Nephron progenitor cell (in vitro differentiated cells): ENCODE measurements at regions not wholly inside any gene's neighbourhood (a gene's known extent, or its start where the extent isn't known, plus 50 kb on each side); places are given as distances from the start of the nearest gene placed in this dataset.
"Not testable (repeated sequence)": the region's sequence is repeated elsewhere in the genome, so short reads cannot be mapped to it uniquely, and the experiment has no call there.

Source experiments
- DNase-seq: peaks from one replicate; pipeline ENCODE4 v3.0.0; 2021
- H3K27ac Mint-ChIP-seq: 2 replicates; pipeline ENCODE4 v1.8.0; 2021; ENCODE audit warnings: mild to moderate bottlenecking, moderate library complexity, mixed read lengths
- H3K27me3 Mint-ChIP-seq: 2 replicates; pipeline ENCODE4 v1.8.0; 2021; ENCODE audit warnings: mild to moderate bottlenecking, low read depth, mixed read lengths; ENCODE audit not compliant: poor library complexity
- H3K36me3 Mint-ChIP-seq: 2 replicates; pipeline ENCODE4 v1.8.0; 2021; ENCODE audit warnings: low read depth, mixed read lengths
- H3K4me1 Mint-ChIP-seq: 2 replicates; pipeline ENCODE4 v1.8.0; 2021; ENCODE audit warnings: mixed read lengths
- H3K4me3 Mint-ChIP-seq: 2 replicates; pipeline ENCODE4 v1.8.0; 2021; ENCODE audit warnings: mild to moderate bottlenecking, moderate library complexity, mixed read lengths
- H3K9me3 Mint-ChIP-seq: 2 replicates; pipeline ENCODE4 v1.8.0; 2021; ENCODE audit warnings: mild to moderate bottlenecking, moderate library complexity, mixed read lengths
- CTCF ChIP-seq: fragments of 200-600 bp; sonication (generic); IDR thresholded peaks from 2 replicates; pipeline ENCODE4 v1.5.0; 2021; ENCODE audit warnings: antibody characterized with exemption

GRCh38 chr10:16049782-16050181 is 189.5 kb upstream of the MINDY3 start:
- Mint-ChIP-seq H3K27ac (no peak overlapping the region), H3K4me1 (no peaks in the 10 kb centered on the region), H3K4me3 (no peak overlapping the region), H3K9me3 (no peaks in the 10 kb centered on the region), H3K27me3 (peaks cover 8% of the 10 kb centered on the region), H3K36me3 (no peaks in the 10 kb centered on the region)
- DNase-seq = no peak
- TF ChIP-seq CTCF = no peak

GRCh38 chr10:16063350-16063749 is 203.0 kb upstream of the MINDY3 start:
- H3K4me1 Mint-ChIP-seq = no peaks in the 10 kb centered on the region
- no peak for DNase-seq
- H3K4me3 Mint-ChIP-seq = no peak overlapping the region
- no peak for TF ChIP-seq CTCF
- no peak overlapping the region for H3K27ac Mint-ChIP-seq
- peaks cover 13% of the 10 kb centered on the region for H3K9me3 Mint-ChIP-seq
- H3K36me3 Mint-ChIP-seq = no peaks in the 10 kb centered on the region
- H3K27me3 Mint-ChIP-seq = peaks cover 11% of the 10 kb centered on the region

GRCh38 chr10:16083551-16083950 is 223.2 kb upstream of the MINDY3 start:
- not testable (repeated sequence) for H3K27me3 Mint-ChIP-seq, DNase-seq, H3K4me1 Mint-ChIP-seq, H3K9me3 Mint-ChIP-seq, H3K27ac Mint-ChIP-seq, H3K4me3 Mint-ChIP-seq, H3K36me3 Mint-ChIP-seq

- no peak overlapping the region for H3K27ac Mint-ChIP-seq
- no peaks in the 10 kb centered on the region for H3K4me1 Mint-ChIP-seq
- H3K4me3 Mint-ChIP-seq = no peak overlapping the region
- H3K36me3 Mint-ChIP-seq = no peaks in the 10 kb centered on the region
- H3K9me3 Mint-ChIP-seq = no peaks in the 10 kb centered on the region
- peaks cover 8% of the 10 kb centered on the region for H3K27me3 Mint-ChIP-seq
- no peak for DNase-seq
- TF ChIP-seq CTCF = no peak
Observed at GRCh38 chr10:16105082-16105481, 244.8 kb upstream of the MINDY3 start.

GRCh38 chr10:16116404-16117304 is 256.3 kb upstream of the MINDY3 start:
- DNase-seq = peak; percentile 15
- no peaks in the 10 kb centered on the region for H3K4me1 Mint-ChIP-seq
- H3K9me3 Mint-ChIP-seq = no peaks in the 10 kb centered on the region
- no peak overlapping the region for H3K4me3 Mint-ChIP-seq
- H3K27me3 Mint-ChIP-seq = peaks cover 2% of the 10 kb centered on the region
- H3K27ac Mint-ChIP-seq = no peak overlapping the region
- no peaks in the 10 kb centered on the region for H3K36me3 Mint-ChIP-seq
- peak; percentile 67 for TF ChIP-seq CTCF

- no peak for TF ChIP-seq CTCF
- no peaks in the 10 kb centered on the region for H3K36me3 Mint-ChIP-seq
- no peaks in the 10 kb centered on the region for H3K4me1 Mint-ChIP-seq
- no peak overlapping the region for H3K4me3 Mint-ChIP-seq
- no peak for DNase-seq
- H3K9me3 Mint-ChIP-seq = no peaks in the 10 kb centered on the region
- peaks cover 2% of the 10 kb centered on the region for H3K27me3 Mint-ChIP-seq
- H3K27ac Mint-ChIP-seq = no peak overlapping the region
Observed at GRCh38 chr10:16117305-16117695, 257.0 kb upstream of the MINDY3 start.
